ENCODE measurements at regions not wholly inside any gene's neighbourhood (a gene's known extent, or its start where the extent isn't known, plus 50 kb on each side); places are given as distances from the start of the nearest gene placed in this dataset.

DNA sequence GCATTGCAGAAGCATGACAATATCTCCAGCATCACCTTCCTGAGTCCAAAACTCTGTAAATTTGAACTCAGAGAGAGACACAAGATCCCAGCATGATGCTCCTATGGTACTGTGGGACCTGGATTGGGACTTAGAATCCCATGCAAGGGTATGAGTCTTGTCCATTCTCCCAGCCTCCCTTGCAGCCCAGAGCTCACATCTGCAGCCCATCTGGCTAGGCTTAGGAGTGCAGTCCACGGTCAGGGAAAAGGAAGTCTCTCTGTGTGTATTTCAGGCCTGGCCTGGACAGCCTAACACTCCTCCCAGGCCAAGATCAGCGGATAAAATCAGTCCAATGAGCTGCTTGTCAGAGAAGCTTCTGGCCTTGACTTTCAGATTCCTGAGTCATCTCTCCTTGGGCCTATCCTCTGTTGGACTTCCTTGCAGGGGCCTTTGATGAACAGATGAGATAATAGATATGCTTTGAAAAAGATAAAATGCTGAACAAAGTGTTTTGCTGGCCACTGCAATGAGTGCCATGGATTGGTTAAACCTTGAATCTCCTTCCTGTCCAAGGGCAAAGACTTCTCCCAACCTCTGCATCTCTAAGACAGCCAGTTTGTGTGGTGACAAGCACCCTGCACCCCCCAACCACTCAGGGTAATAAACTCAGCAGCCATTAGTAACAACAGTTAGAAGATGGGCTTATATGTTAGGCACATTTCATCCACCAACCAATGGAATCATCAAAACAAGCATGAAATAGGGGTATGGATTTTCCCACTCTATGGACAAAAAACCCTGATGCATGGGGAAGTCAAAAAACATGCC is 412.8 kb upstream of the TBX3 start:
- TF ChIP-seq, protein P1, sequence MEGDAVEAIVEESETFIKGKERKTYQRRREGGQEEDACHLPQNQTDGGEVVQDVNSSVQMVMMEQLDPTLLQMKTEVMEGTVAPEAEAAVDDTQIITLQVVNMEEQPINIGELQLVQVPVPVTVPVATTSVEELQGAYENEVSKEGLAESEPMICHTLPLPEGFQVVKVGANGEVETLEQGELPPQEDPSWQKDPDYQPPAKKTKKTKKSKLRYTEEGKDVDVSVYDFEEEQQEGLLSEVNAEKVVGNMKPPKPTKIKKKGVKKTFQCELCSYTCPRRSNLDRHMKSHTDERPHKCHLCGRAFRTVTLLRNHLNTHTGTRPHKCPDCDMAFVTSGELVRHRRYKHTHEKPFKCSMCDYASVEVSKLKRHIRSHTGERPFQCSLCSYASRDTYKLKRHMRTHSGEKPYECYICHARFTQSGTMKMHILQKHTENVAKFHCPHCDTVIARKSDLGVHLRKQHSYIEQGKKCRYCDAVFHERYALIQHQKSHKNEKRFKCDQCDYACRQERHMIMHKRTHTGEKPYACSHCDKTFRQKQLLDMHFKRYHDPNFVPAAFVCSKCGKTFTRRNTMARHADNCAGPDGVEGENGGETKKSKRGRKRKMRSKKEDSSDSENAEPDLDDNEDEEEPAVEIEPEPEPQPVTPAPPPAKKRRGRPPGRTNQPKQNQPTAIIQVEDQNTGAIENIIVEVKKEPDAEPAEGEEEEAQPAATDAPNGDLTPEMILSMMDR (conservative IDR thresholded peaks at IDR 0.05 in 1 of 2, IDR thresholded peaks at IDR 0.05 in 1 of 2; ENCODE audit: low read depth in 1 of 2, low read length in 2 of 2), result no peak
- no peak for TF ChIP-seq EZH2 (IDR thresholded peaks at IDR 0.05; ENCODE audit: low read length, missing control alignments)

Data from fibroblast of lung (primary cell).